Fibroblast of pulmonary artery (primary cell): ENCODE measurements at regions not wholly inside any gene's neighbourhood (a gene's known extent, or its start where the extent isn't known, plus 50 kb on each side); places are given as distances from the start of the nearest gene placed in this dataset.
"Not testable (repeated sequence)": the region's sequence is repeated elsewhere in the genome, so short reads cannot be mapped to it uniquely, and the experiment has no call there.

ENCODE experiments used
- DNase-seq: peaks from one replicate; pipeline ENCODE4 v3.0.0-alpha.2; 2010; ENCODE audit warnings: low read depth
- H3K4me3 ChIP-seq: replicated peaks from 2 replicates; pipeline ENCODE4 v1.5.1; 2011; ENCODE audit warnings: low read depth, mild to moderate bottlenecking, control low read depth, low read length, moderate library complexity
- TF ChIP-seq, protein P1 (sequence below): IDR thresholded peaks from 2 replicates; pipeline ENCODE4 v1.5.1; 2011; ENCODE audit warnings: mild to moderate bottlenecking, control low read depth, low read length, inconsistent platforms; ENCODE audit errors: missing control alignments

DNA sequence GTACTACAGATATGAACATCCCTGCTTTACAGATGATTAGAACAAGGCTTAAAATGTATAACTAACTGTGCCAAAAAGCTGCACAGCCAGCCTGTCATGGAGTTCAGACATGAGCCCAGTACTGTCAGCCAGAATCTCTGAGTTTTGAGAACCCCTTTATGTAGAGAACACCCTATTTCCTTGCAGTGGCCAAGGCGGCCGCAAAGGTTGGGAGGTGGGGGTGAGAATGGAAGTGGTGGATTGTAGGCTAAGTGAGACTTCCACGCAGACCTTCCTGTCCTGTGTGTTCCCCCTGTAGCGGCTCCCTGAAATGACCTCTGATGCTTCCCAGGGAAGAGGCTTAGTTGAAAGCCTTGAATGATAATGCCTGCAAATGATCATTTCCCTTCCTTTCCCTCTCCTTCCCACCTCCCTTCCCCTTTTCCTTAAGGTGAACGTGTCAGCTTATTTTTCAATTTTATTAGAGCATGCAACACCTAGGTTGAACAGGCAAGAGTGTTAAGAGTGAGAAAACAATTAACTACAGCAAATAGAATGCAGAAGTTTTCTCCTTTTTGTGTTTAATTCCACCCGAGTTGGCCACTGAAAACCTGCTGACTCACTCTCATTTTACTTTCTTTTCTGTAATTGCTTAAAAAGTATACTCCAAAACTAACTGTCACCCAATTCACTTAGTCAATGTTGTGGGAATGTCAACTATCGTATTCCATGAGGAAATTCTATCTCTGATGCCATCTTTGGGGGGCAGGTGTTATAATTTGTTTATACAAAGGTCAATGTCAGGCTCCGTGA is 167.0 kb upstream of the EDNRB start:
- no peak for DNase-seq
- TF ChIP-seq, protein P1, sequence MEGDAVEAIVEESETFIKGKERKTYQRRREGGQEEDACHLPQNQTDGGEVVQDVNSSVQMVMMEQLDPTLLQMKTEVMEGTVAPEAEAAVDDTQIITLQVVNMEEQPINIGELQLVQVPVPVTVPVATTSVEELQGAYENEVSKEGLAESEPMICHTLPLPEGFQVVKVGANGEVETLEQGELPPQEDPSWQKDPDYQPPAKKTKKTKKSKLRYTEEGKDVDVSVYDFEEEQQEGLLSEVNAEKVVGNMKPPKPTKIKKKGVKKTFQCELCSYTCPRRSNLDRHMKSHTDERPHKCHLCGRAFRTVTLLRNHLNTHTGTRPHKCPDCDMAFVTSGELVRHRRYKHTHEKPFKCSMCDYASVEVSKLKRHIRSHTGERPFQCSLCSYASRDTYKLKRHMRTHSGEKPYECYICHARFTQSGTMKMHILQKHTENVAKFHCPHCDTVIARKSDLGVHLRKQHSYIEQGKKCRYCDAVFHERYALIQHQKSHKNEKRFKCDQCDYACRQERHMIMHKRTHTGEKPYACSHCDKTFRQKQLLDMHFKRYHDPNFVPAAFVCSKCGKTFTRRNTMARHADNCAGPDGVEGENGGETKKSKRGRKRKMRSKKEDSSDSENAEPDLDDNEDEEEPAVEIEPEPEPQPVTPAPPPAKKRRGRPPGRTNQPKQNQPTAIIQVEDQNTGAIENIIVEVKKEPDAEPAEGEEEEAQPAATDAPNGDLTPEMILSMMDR = no peak
- H3K4me3 ChIP-seq = no peak overlapping the region

DNA sequence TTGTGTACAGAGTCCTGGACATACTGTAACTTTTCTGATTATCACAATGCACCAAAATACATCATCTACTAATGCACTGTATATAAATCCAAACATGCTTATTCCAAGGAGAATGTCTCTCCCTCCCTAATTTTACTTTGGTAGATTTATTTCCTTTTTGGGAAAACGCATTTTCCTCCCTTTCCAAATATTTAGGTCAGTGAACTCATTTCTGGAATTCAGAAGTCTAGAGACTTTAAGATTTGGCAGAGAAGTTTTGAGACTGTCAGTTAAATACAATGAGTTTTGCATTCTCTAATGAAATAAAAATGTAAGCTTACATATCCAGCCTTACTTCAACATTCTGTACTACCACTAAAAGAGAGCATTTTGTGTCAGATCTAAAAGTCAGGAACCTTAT is 165.8 kb upstream of the EDNRB start:
- no peak overlapping the region for H3K4me3 ChIP-seq
- DNase-seq = no peak
- TF ChIP-seq, protein P1 = no peak

- TF ChIP-seq, protein P1 = no peak
- H3K4me3 ChIP-seq = no peak overlapping the region
- DNase-seq = no peak
Observed at GRCh38 chr13:78078168-78078567, 159.5 kb upstream of the EDNRB start.

DNA sequence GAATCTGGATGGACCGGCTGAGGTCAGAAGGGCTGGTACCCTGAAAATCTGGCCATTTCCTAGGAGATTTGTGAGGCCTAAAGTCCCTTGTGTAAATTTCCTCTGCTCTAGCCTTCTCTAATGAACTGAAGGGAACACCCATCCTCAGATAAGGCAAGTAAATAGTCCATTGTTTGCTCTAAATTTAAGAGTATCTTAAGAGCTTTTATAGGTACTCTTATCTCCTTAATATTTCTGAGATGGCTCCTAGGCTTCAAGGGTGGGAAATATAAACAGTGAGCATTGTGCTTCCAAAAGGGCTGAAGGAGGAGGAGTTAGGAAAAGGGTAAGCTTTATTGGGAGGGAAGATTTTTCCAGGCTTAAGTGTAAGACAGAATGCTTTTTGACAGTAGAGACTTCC is 148.7 kb upstream of the EDNRB start:
- no peak for DNase-seq
- TF ChIP-seq, protein P1 = no peak

DNA sequence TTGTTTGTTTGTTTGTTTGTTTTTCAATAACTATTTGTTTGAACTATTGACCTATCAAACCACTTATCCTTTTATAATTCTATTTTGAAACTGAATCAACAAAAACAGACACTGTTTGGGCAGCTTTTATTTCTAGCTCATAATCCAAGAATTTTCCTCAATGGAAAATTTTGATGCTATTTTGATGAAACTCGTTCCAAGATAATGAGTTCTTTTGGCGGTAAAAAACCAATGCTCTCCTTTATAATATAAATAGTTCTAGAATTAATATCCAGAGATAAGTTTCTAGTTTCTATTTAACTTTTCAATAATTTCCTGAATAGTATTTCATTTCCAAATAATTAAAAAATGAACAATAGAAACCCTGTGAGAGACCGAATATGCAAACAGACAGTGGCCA is 146.5 kb upstream of the EDNRB start:
- H3K4me3 ChIP-seq = no peak overlapping the region
- DNase-seq = no peak
- TF ChIP-seq, protein P1 = no peak

More for the DNA sequence above, 148.7 kb upstream of the EDNRB start:
- no peak overlapping the region for H3K4me3 ChIP-seq

DNA sequence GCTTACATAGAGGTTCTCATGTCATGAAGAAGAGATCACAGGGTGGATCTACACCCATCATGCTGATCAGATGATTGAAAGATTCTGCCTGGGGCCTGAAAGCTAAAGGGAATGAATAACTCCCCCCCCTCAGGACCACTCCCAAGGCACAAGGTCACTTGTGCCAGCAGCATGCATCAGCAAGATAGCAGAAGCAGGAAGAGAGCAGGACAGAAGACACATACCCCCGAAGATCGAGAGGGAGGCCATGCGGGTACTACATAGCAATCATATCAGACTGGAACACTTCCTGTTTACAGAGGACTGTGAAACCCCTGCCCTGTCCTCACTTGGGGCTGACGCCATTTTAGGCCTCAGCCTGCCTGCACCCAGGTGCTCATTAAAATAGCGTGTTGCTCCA is 143.2 kb upstream of the EDNRB start:
- no peak for DNase-seq
- no peak overlapping the region for H3K4me3 ChIP-seq
- TF ChIP-seq, protein P1 = no peak

DNA sequence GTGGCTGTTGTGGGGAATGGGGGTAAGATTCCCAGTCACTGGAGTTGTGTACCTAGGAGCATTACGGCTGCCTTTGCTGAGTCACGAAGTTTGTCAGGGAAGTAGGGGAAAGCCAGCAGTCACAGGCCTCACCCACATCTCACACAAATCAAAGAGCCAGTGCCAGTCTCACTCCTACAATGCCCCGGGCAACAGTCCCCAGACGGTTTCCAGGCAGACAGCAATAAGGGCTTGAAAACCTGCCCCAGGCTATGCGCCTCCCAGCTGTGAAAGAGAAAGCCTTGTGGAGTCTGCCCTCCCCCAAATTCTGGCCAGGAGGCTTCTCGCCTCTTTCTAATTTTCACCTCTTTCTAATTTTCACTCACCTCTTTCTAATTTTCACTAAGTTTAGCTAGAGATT is 142.3 kb upstream of the EDNRB start:
- no peak for DNase-seq
- TF ChIP-seq, protein P1 = no peak
- H3K4me3 ChIP-seq = no peak overlapping the region

GRCh38 chr13:78056865-78057264 is 138.2 kb upstream of the EDNRB start:
- not testable (repeated sequence) for H3K4me3 ChIP-seq, DNase-seq
